ENCODE measurements at regions not wholly inside any gene's neighbourhood (a gene's known extent, or its start where the extent isn't known, plus 50 kb on each side); places are given as distances from the start of the nearest gene placed in this dataset.

- H2BK12ac ChIP-seq (ENCODE audit: low read length), result no peak overlapping the region
- no peak overlapping the region for H3K4me3 ChIP-seq (ENCODE audit: low read depth, low read length)
- H3K79me2 ChIP-seq (ENCODE audit: control insufficient read depth, insufficient read depth, low read length, poor library complexity), result no peaks in the 10 kb centered on the region
- DNase-seq, result no peak
- H3K27me3 ChIP-seq (ENCODE audit: insufficient read depth, low read length), result no peaks in the 10 kb centered on the region
- no peaks in the 10 kb centered on the region for H3K79me1 ChIP-seq (ENCODE audit: low read length)
- no peak overlapping the region for H4K12ac ChIP-seq (ENCODE audit: low read depth, low read length)
- H3K23ac ChIP-seq (ENCODE audit: low read length), result no peak overlapping the region
- H4K8ac ChIP-seq (ENCODE audit: low read depth, low read length), result no peak overlapping the region
- no peaks in the 10 kb centered on the region for H3K9me3 ChIP-seq (ENCODE audit: insufficient read depth, low read depth, low read length)
- H4K91ac ChIP-seq (ENCODE audit: low read depth, low read length), result no peak overlapping the region
- H3K14ac ChIP-seq (ENCODE audit: low read length), result no peak overlapping the region
- H2AK5ac ChIP-seq (ENCODE audit: low read length), result no peak overlapping the region
- H3K4ac ChIP-seq (ENCODE audit: low read depth, low read length), result no peak overlapping the region
- H3K36me3 ChIP-seq (ENCODE audit: control insufficient read depth in 1 of 2, insufficient read depth in 2 of 2, low read length in 2 of 2), result no peaks in the 10 kb centered on the region
- no peak overlapping the region for H3K9ac ChIP-seq (ENCODE audit: low read length)
- no peak overlapping the region for H2AFZ ChIP-seq (ENCODE audit: insufficient read depth, low read length, poor library complexity)
- H3K18ac ChIP-seq (ENCODE audit: low read length), result no peak overlapping the region
- H3K4me2 ChIP-seq (ENCODE audit: low read length), result no peak overlapping the region
- no peak overlapping the region for H3K27ac ChIP-seq (ENCODE audit: low read depth, low read length)
- no peak overlapping the region for H2BK5ac ChIP-seq (ENCODE audit: low read depth, low read length, poor library complexity)
- H2BK120ac ChIP-seq (ENCODE audit: insufficient read depth, low read length, poor library complexity), result no peak overlapping the region
- H3K4me1 ChIP-seq (ENCODE audit: control insufficient read depth in 1 of 2, insufficient read depth in 2 of 2, low read length in 2 of 2), result no peaks in the 10 kb centered on the region
These were observed 156.2 kb upstream of the LMCD1 start for GRCh38 chr3:8345398-8345797.

GRCh38 chr3:8348076-8348475 is 153.5 kb upstream of the LMCD1 start:
- H3K23ac ChIP-seq (ENCODE audit: low read length), result no peak overlapping the region
- no peak overlapping the region for H4K91ac ChIP-seq (ENCODE audit: low read depth, low read length)
- H3K27ac ChIP-seq (ENCODE audit: low read depth, low read length), result no peak overlapping the region
- no peak overlapping the region for H2AFZ ChIP-seq (ENCODE audit: insufficient read depth, low read length, poor library complexity)
- no peak overlapping the region for H2BK120ac ChIP-seq (ENCODE audit: insufficient read depth, low read length, poor library complexity)
- no peak overlapping the region for H4K8ac ChIP-seq (ENCODE audit: low read depth, low read length)
- H3K14ac ChIP-seq (ENCODE audit: low read length), result no peak overlapping the region
- no peak overlapping the region for H3K4me3 ChIP-seq (ENCODE audit: low read depth, low read length)
- H3K79me1 ChIP-seq (ENCODE audit: low read length), result no peaks in the 10 kb centered on the region
- H2AK5ac ChIP-seq (ENCODE audit: low read length), result no peak overlapping the region
- no peaks in the 10 kb centered on the region for H3K4me1 ChIP-seq (ENCODE audit: control insufficient read depth in 1 of 2, insufficient read depth in 2 of 2, low read length in 2 of 2)
- no CpG with 5 or more reads among the region's 2 CpGs for WGBS (ENCODE audit: extremely low coverage, insufficient coverage, insufficient read length)
- no peaks in the 10 kb centered on the region for H3K9me3 ChIP-seq (ENCODE audit: insufficient read depth, low read depth, low read length)
- no peak overlapping the region for H2BK12ac ChIP-seq (ENCODE audit: low read length)
- no peak overlapping the region for H3K18ac ChIP-seq (ENCODE audit: low read length)
- no peak overlapping the region for H3K4ac ChIP-seq (ENCODE audit: low read depth, low read length)
- H3K9ac ChIP-seq (ENCODE audit: low read length), result no peak overlapping the region
- no peaks in the 10 kb centered on the region for H3K79me2 ChIP-seq (ENCODE audit: control insufficient read depth, insufficient read depth, low read length, poor library complexity)
- no peaks in the 10 kb centered on the region for H3K27me3 ChIP-seq (ENCODE audit: insufficient read depth, low read length)
- H4K12ac ChIP-seq (ENCODE audit: low read depth, low read length), result no peak overlapping the region
- H2BK5ac ChIP-seq (ENCODE audit: low read depth, low read length, poor library complexity), result no peak overlapping the region
- H3K36me3 ChIP-seq (ENCODE audit: control insufficient read depth in 1 of 2, insufficient read depth in 2 of 2, low read length in 2 of 2), result no peaks in the 10 kb centered on the region
- no peak overlapping the region for H3K4me2 ChIP-seq (ENCODE audit: low read length)
- DNase-seq, result no peak

GRCh38 chr3:8352475-8352874 is 149.1 kb upstream of the LMCD1 start:
- no CpG with 5 or more reads among the region's 2 CpGs for WGBS (ENCODE audit: extremely low coverage, insufficient coverage, insufficient read length)
- no peaks in the 10 kb centered on the region for H3K79me1 ChIP-seq (ENCODE audit: low read length)
- no peak overlapping the region for H3K4ac ChIP-seq (ENCODE audit: low read depth, low read length)
- H2AFZ ChIP-seq (ENCODE audit: insufficient read depth, low read length, poor library complexity), result no peak overlapping the region
- H2AK5ac ChIP-seq (ENCODE audit: low read length), result no peak overlapping the region
- no peak overlapping the region for H4K91ac ChIP-seq (ENCODE audit: low read depth, low read length)
- DNase-seq, result no peak
- H3K14ac ChIP-seq (ENCODE audit: low read length), result no peak overlapping the region
- H2BK5ac ChIP-seq (ENCODE audit: low read depth, low read length, poor library complexity), result no peak overlapping the region
- H3K79me2 ChIP-seq (ENCODE audit: control insufficient read depth, insufficient read depth, low read length, poor library complexity), result no peaks in the 10 kb centered on the region
- no peak overlapping the region for H4K8ac ChIP-seq (ENCODE audit: low read depth, low read length)
- no peaks in the 10 kb centered on the region for H3K4me1 ChIP-seq (ENCODE audit: control insufficient read depth in 1 of 2, insufficient read depth in 2 of 2, low read length in 2 of 2)
- no peak overlapping the region for H2BK120ac ChIP-seq (ENCODE audit: insufficient read depth, low read length, poor library complexity)
- H4K12ac ChIP-seq (ENCODE audit: low read depth, low read length), result no peak overlapping the region
- no peaks in the 10 kb centered on the region for H3K36me3 ChIP-seq (ENCODE audit: control insufficient read depth in 1 of 2, insufficient read depth in 2 of 2, low read length in 2 of 2)
- H3K27ac ChIP-seq (ENCODE audit: low read depth, low read length), result no peak overlapping the region
- no peak overlapping the region for H3K9ac ChIP-seq (ENCODE audit: low read length)
- no peak overlapping the region for H3K23ac ChIP-seq (ENCODE audit: low read length)
- peaks cover 1% of the 10 kb centered on the region for H3K9me3 ChIP-seq (ENCODE audit: insufficient read depth, low read depth, low read length)
- H3K4me3 ChIP-seq (ENCODE audit: low read depth, low read length), result no peak overlapping the region
- H2BK12ac ChIP-seq (ENCODE audit: low read length), result no peak overlapping the region
- H3K4me2 ChIP-seq (ENCODE audit: low read length), result no peak overlapping the region
- no peak overlapping the region for H3K18ac ChIP-seq (ENCODE audit: low read length)
- H3K27me3 ChIP-seq (ENCODE audit: insufficient read depth, low read length), result no peaks in the 10 kb centered on the region

- H2AFZ ChIP-seq (ENCODE audit: insufficient read depth, low read length, poor library complexity), result no peak overlapping the region
- WGBS (ENCODE audit: extremely low coverage, insufficient coverage, insufficient read length), result no CpG with 5 or more reads among the region's 2 CpGs
- no peak overlapping the region for H3K23ac ChIP-seq (ENCODE audit: low read length)
- H3K27ac ChIP-seq (ENCODE audit: low read depth, low read length), result no peak overlapping the region
- H3K4me1 ChIP-seq (ENCODE audit: control insufficient read depth in 1 of 2, insufficient read depth in 2 of 2, low read length in 2 of 2), result no peaks in the 10 kb centered on the region
- H3K36me3 ChIP-seq (ENCODE audit: control insufficient read depth in 1 of 2, insufficient read depth in 2 of 2, low read length in 2 of 2), result no peaks in the 10 kb centered on the region
- H3K79me1 ChIP-seq (ENCODE audit: low read length), result no peaks in the 10 kb centered on the region
- no peak overlapping the region for H4K91ac ChIP-seq (ENCODE audit: low read depth, low read length)
- H2BK5ac ChIP-seq (ENCODE audit: low read depth, low read length, poor library complexity), result no peak overlapping the region
- H3K14ac ChIP-seq (ENCODE audit: low read length), result no peak overlapping the region
- no peak overlapping the region for H2AK5ac ChIP-seq (ENCODE audit: low read length)
- no peak overlapping the region for H4K12ac ChIP-seq (ENCODE audit: low read depth, low read length)
- H3K4me2 ChIP-seq (ENCODE audit: low read length), result no peak overlapping the region
- H3K4me3 ChIP-seq (ENCODE audit: low read depth, low read length), result no peak overlapping the region
- no peak overlapping the region for H3K9ac ChIP-seq (ENCODE audit: low read length)
- H3K9me3 ChIP-seq (ENCODE audit: insufficient read depth, low read depth, low read length), result peaks cover 1% of the 10 kb centered on the region
- H3K27me3 ChIP-seq (ENCODE audit: insufficient read depth, low read length), result no peaks in the 10 kb centered on the region
- no peak overlapping the region for H3K4ac ChIP-seq (ENCODE audit: low read depth, low read length)
- H4K8ac ChIP-seq (ENCODE audit: low read depth, low read length), result no peak overlapping the region
- no peak overlapping the region for H3K18ac ChIP-seq (ENCODE audit: low read length)
- H2BK12ac ChIP-seq (ENCODE audit: low read length), result no peak overlapping the region
- DNase-seq, result no peak
- no peak overlapping the region for H2BK120ac ChIP-seq (ENCODE audit: insufficient read depth, low read length, poor library complexity)
- no peaks in the 10 kb centered on the region for H3K79me2 ChIP-seq (ENCODE audit: control insufficient read depth, insufficient read depth, low read length, poor library complexity)
These were observed 148.3 kb upstream of the LMCD1 start for GRCh38 chr3:8353364-8353763.

GRCh38 chr3:8355346-8355745 is 146.3 kb upstream of the LMCD1 start:
- Histone ChIP-seq H3K18ac (ENCODE audit: low read length) (no peak overlapping the region), H2AFZ (ENCODE audit: insufficient read depth, low read length, poor library complexity) (no peak overlapping the region)

More at GRCh38 chr3:8355346-8355745, 146.3 kb upstream of the LMCD1 start:
- Histone ChIP-seq H3K4ac (ENCODE audit: low read depth, low read length) (no peak overlapping the region), H3K9ac (ENCODE audit: low read length) (no peak overlapping the region), H4K91ac (ENCODE audit: low read depth, low read length) (no peak overlapping the region), H3K79me2 (ENCODE audit: control insufficient read depth, insufficient read depth, low read length, poor library complexity) (no peaks in the 10 kb centered on the region), H3K36me3 (ENCODE audit: control insufficient read depth in 1 of 2, insufficient read depth in 2 of 2, low read length in 2 of 2) (no peaks in the 10 kb centered on the region), H3K27ac (ENCODE audit: low read depth, low read length) (no peak overlapping the region), H3K9me3 (ENCODE audit: insufficient read depth, low read depth, low read length) (peaks cover 1% of the 10 kb centered on the region), H4K12ac (ENCODE audit: low read depth, low read length) (no peak overlapping the region), H3K4me3 (ENCODE audit: low read depth, low read length) (no peak overlapping the region), H3K27me3 (ENCODE audit: insufficient read depth, low read length) (no peaks in the 10 kb centered on the region), H3K4me1 (ENCODE audit: control insufficient read depth in 1 of 2, insufficient read depth in 2 of 2, low read length in 2 of 2) (no peaks in the 10 kb centered on the region), H3K14ac (ENCODE audit: low read length) (no peak overlapping the region), H2BK12ac (ENCODE audit: low read length) (no peak overlapping the region), H2BK120ac (ENCODE audit: insufficient read depth, low read length, poor library complexity) (no peak overlapping the region), H4K8ac (ENCODE audit: low read depth, low read length) (no peak overlapping the region), H3K23ac (ENCODE audit: low read length) (no peak overlapping the region), H2AK5ac (ENCODE audit: low read length) (no peak overlapping the region), H2BK5ac (ENCODE audit: low read depth, low read length, poor library complexity) (no peak overlapping the region), H3K79me1 (ENCODE audit: low read length) (no peaks in the 10 kb centered on the region), H3K4me2 (ENCODE audit: low read length) (no peak overlapping the region)
- DNase-seq, result no peak
- WGBS (ENCODE audit: extremely low coverage, insufficient coverage, insufficient read length), result no CpG with 5 or more reads among the region's 1 CpG

Data from trophoblast cell (in vitro differentiated cells and primary cell).